ENCODE measurements at regions not wholly inside any gene's neighbourhood (a gene's known extent, or its start where the extent isn't known, plus 50 kb on each side); places are given as distances from the start of the nearest gene placed in this dataset.

DNA sequence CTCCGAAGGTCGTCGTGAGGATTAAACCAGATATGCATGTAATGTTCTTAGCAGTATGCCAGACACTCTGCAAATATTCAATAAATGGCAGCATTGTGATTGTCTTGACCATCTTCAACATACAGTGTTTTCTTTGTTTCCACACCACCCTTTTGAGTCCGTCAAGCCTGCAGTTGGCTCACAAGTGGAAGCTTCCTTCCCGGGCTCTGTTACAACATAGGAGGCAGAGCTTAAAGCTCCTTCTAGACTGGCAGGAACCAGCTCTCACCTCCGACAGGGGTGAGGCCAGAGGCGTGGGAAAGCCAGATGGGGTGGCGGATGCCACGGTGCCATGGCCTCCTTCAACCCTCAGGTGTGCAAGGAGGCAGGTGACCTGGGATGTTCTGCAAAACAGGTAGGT, 138.3 kb downstream of the FOXL1 start:
- 75 to 90% (median 81%) methylated on average over 9 of the region's 9 CpGs for WGBS, 4 donors
- no peaks in the 10 kb centered on the region for H3K36me3 ChIP-seq
- H3K27me3 ChIP-seq, result peaks cover 0 to 11% (median 0%) of the 10 kb centered on the region in 9 donors
- ATAC-seq (no peak), DNase-seq (no peak)
- intact Hi-C loops (cut with DNase I), result no loop called here
- no peak overlapping the region for H3K27ac ChIP-seq
- H3K9me3 ChIP-seq, result no peaks in the 10 kb centered on the region
- no peak for TF ChIP-seq POLR2A (IDR thresholded peaks at IDR 0.05)
- H3K4me1 ChIP-seq, result no peaks in the 10 kb centered on the region
- H3K4me3 ChIP-seq, result no peak overlapping the region

DNA sequence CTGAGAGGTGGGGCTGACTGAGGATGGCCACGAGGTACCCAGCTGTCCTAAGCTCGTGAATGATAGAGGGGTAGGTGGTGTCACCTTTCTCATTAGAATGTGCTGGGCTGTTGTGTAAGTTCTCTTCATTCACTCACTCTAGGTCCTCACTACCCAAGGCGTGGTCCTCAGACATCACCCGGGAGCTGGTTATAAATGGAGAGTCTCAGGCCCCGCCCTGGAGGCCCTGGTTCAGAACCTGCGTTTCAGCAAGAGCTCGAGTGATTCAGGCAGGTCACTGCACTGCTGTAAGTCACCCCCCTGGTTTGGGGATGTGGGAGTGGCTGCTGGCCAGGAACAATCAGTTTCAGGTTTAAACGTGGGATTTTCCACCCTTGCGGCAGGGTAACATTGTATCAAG, 139.8 kb downstream of the FOXL1 start:
- 35 to 55% (median 45%) methylated on average over 8 to 9 of the region's 9 CpGs for WGBS, 4 donors
- H3K27me3 ChIP-seq, result peaks cover 0 to 10% (median 0%) of the 10 kb centered on the region in 9 donors
- H3K4me3 ChIP-seq, result no peak overlapping the region
- no peaks in the 10 kb centered on the region for H3K4me1 ChIP-seq
- DNase-seq (no peak), ATAC-seq (no peak)
- no peaks in the 10 kb centered on the region for H3K36me3 ChIP-seq
- H3K9me3 ChIP-seq, result no peaks in the 10 kb centered on the region
- TF ChIP-seq POLR2A (IDR thresholded peaks at IDR 0.05), result no peak
- TF ChIP-seq, protein P1, sequence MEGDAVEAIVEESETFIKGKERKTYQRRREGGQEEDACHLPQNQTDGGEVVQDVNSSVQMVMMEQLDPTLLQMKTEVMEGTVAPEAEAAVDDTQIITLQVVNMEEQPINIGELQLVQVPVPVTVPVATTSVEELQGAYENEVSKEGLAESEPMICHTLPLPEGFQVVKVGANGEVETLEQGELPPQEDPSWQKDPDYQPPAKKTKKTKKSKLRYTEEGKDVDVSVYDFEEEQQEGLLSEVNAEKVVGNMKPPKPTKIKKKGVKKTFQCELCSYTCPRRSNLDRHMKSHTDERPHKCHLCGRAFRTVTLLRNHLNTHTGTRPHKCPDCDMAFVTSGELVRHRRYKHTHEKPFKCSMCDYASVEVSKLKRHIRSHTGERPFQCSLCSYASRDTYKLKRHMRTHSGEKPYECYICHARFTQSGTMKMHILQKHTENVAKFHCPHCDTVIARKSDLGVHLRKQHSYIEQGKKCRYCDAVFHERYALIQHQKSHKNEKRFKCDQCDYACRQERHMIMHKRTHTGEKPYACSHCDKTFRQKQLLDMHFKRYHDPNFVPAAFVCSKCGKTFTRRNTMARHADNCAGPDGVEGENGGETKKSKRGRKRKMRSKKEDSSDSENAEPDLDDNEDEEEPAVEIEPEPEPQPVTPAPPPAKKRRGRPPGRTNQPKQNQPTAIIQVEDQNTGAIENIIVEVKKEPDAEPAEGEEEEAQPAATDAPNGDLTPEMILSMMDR (IDR thresholded peaks at IDR 0.05), result no peak
- intact Hi-C loops (cut with DNase I), result no loop called here
- no peak overlapping the region for H3K27ac ChIP-seq

DNA sequence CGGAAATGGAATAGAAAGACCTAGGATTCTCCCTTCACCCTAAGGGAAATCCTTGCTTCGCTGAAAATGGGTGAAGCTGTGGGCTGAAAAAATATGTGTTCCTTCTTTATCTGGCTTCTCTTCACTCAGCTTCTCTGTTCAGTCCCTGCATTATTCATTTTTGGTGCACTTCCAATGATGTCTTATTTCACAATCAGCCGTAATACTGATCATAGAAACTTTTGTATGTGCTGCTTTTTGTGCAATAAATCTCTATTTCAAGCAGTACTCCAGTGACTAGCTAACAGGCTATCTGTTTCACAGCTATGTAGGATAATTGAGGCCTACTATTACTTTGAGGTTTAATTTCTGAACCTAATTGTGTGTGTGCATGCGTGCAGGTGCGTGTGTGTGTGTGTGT, 144.6 kb downstream of the FOXL1 start:
- TF ChIP-seq, protein P1 (IDR thresholded peaks at IDR 0.05), result no peak
- TF ChIP-seq POLR2A (IDR thresholded peaks at IDR 0.05), result no peak
- ATAC-seq, result peak in 2 of 4 donors; percentile 27 to 66
- Histone ChIP-seq H3K9me3 (no peaks in the 10 kb centered on the region), H3K27me3 (no peaks in the 10 kb centered on the region), H3K4me3 (no peak overlapping the region), H3K27ac (no peak overlapping the region), H3K4me1 (peaks cover 0 to 11% (median 0%) of the 10 kb centered on the region in 12 donors), H3K36me3 (no peaks in the 10 kb centered on the region)
- 78 to 90% (median 82%) methylated on average over 5 of the region's 5 CpGs for WGBS, 4 donors
- DNase-seq, result no peak
- intact Hi-C loops (cut with DNase I), result no loop called here

DNA sequence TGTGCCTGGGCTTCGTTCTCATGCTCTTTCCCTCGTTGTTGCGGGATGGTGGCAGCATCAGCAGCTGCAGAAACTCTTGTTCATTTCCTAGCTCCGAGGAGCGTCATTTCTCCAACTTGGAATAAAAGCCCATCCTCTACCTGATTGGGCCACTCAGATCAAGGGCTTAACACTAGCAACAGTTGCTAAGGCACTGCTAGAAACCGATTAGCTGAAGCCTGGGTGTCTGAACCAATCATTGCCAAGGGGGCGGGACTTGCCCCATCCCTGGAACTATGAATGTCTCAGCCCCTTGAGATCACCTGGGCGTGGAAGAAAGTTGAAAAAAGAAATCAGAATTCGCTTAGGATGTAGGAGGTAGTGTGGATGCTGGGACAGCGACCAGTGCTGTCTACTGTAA, 145.3 kb downstream of the FOXL1 start:
- Histone ChIP-seq H3K4me1 (peaks cover 0 to 11% (median 0%) of the 10 kb centered on the region in 12 donors), H3K27me3 (no peaks in the 10 kb centered on the region)
- TF ChIP-seq, protein P1 (IDR thresholded peaks at IDR 0.05), result no peak
- TF ChIP-seq POLR2A (IDR thresholded peaks at IDR 0.05), result no peak

DNA sequence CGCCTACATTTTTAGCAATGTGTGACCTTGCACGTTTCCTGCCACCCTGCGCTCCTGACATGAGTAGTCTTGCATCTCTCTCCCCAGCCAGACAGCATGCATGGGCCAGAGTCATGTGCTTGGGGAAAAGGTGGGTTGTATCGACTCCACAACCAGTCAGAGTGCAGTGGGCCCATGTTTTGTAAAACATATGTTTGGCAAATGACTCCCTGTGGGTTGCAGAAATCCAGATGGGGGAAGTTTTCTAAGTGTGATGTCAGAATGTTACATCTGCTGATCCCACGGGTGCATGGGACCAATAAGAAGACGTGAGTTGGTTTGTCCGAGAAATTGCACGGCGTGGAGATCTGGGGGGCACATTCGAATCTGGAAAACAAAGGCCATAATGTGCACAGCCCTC, 147.1 kb downstream of the FOXL1 start:
- intact Hi-C loops (cut with DNase I), result no loop called here
- 62 to 81% (median 70%) methylated on average over 10 of the region's 10 CpGs for WGBS, 4 donors
- H3K27me3 ChIP-seq, result no peaks in the 10 kb centered on the region

More for the DNA sequence above, 145.3 kb downstream of the FOXL1 start:
- Histone ChIP-seq H3K36me3 (no peaks in the 10 kb centered on the region), H3K4me3 (no peak overlapping the region), H3K27ac (no peak overlapping the region), H3K9me3 (no peaks in the 10 kb centered on the region)
- 86 to 92% (median 90%) methylated on average over 10 of the region's 10 CpGs for WGBS, 4 donors
- ATAC-seq (no peak), DNase-seq (no peak)
- intact Hi-C loops (cut with DNase I), result no loop called here

More for the DNA sequence above, 147.1 kb downstream of the FOXL1 start:
- Histone ChIP-seq H3K4me3 (no peak overlapping the region), H3K27ac (no peak overlapping the region), H3K9me3 (no peaks in the 10 kb centered on the region), H3K36me3 (no peaks in the 10 kb centered on the region), H3K4me1 (peaks cover 0 to 11% (median 0%) of the 10 kb centered on the region in 12 donors)
- no peak for TF ChIP-seq POLR2A (IDR thresholded peaks at IDR 0.05)
- DNase-seq (no peak), ATAC-seq (no peak)

Measured in heart left ventricle (tissue), 16 donors.